ENCODE measurements at regions not wholly inside any gene's neighbourhood (a gene's known extent, or its start where the extent isn't known, plus 50 kb on each side); places are given as distances from the start of the nearest gene placed in this dataset.

- TF ChIP-seq NRF1 (IDR thresholded peaks at IDR 0.05; ENCODE audit: low read depth, low read length) (no peak), REST (IDR thresholded peaks at IDR 0.05; ENCODE audit: low read depth, low read length) (no peak)
These were observed 198.8 kb downstream of the CTTN start for GRCh38 chr11:70597006-70597555.

Measured in SK-N-SH (cell line).